ENCODE measurements at regions not wholly inside any gene's neighbourhood (a gene's known extent, or its start where the extent isn't known, plus 50 kb on each side); places are given as distances from the start of the nearest gene placed in this dataset.

- no peak overlapping the region for H3K4me2 ChIP-seq (ENCODE audit: insufficient read depth in 1 of 2, low read depth in 2 of 2, low read length in 2 of 2)
- H2AK5ac ChIP-seq (ENCODE audit: low read depth, low read length): no peak overlapping the region
- H2BK5ac ChIP-seq (ENCODE audit: low read depth, low read length): no peak overlapping the region
- no peak overlapping the region for H3K4me3 ChIP-seq (ENCODE audit: extremely low read depth in 1 of 4, insufficient read depth in 2 of 4, low read depth in 3 of 4, low read length in 4 of 4)
- no peak overlapping the region for H3K27ac ChIP-seq (ENCODE audit: low read depth, low read length)
- no peak overlapping the region for H3K14ac ChIP-seq (ENCODE audit: insufficient read length)
- no peak overlapping the region for H3K56ac ChIP-seq (replicated peaks; ENCODE audit: insufficient read length, low read depth, low read length)
- H3K23me2 ChIP-seq (ENCODE audit: low read depth, low read length): no peaks in the 10 kb centered on the region
- no peak overlapping the region for H2BK20ac ChIP-seq (ENCODE audit: low read length)
- H3K79me2 ChIP-seq (ENCODE audit: control insufficient read depth in 1 of 2, insufficient read depth in 2 of 2, low read length in 2 of 2): no peaks in the 10 kb centered on the region
- FAIRE-seq: no peak
- no peak overlapping the region for H3K9ac ChIP-seq (replicated peaks in 1 of 4; ENCODE audit: extremely low read depth in 1 of 4, low read depth in 3 of 4, low read length in 3 of 4)
- H3K79me1 ChIP-seq (ENCODE audit: low read depth, low read length): no peaks in the 10 kb centered on the region
- no peak overlapping the region for H4K5ac ChIP-seq (ENCODE audit: insufficient read length, low read depth, low read length)
- H3K9me3 ChIP-seq (ENCODE audit: insufficient read depth in 2 of 2, low read depth in 1 of 2, low read length in 1 of 2): no peaks in the 10 kb centered on the region
- H3K23ac ChIP-seq (ENCODE audit: insufficient read length): no peak overlapping the region
- H3K4ac ChIP-seq (replicated peaks; ENCODE audit: insufficient read length, low read depth, low read length): no peak overlapping the region
- peaks cover 0 to 5% (median 3%) of the 10 kb centered on the region in 4 experiments; a peak in 4 of 7 replicates for H3K4me1 ChIP-seq (replicated peaks in 1 of 4; ENCODE audit: control insufficient read depth in 3 of 4, insufficient read depth in 4 of 4, low read length in 3 of 4)
- H2BK15ac ChIP-seq (ENCODE audit: low read length): no peak overlapping the region
- H2BK12ac ChIP-seq (ENCODE audit: low read depth, low read length): no peak overlapping the region
- ChIA-PET POLR2A (ENCODE audit: partially characterized antibody) (no interaction called here), CTCF (ENCODE audit: partially characterized antibody) (no interaction called here)
- H2AFZ ChIP-seq (ENCODE audit: low read length): no peak overlapping the region
- WGBS, 2 experiments (ENCODE audit: extremely low coverage in 1 of 2, insufficient coverage in 1 of 2, insufficient read length in 1 of 2, insufficient replicate concordance in 2 of 2, low coverage in 1 of 2, low lambda C conversion rate in 2 of 2, missing lambda C conversion rate in 1 of 2): 87% methylated on average over 5 of the region's 5 CpGs; no CpG with 5 or more reads in 1 of the 2 experiments
- H3K36me3 ChIP-seq (ENCODE audit: control insufficient read depth in 2 of 4, insufficient read depth in 4 of 4, low read length in 3 of 4): no peaks in the 10 kb centered on the region
- H2BK120ac ChIP-seq (replicated peaks; ENCODE audit: low read depth, low read length): no peak overlapping the region
- DNase-seq (ENCODE audit: low read depth in 1 of 2, low spot score in 2 of 2): no peak
- H4K8ac ChIP-seq (ENCODE audit: extremely low read depth, insufficient read depth, low read length): no peak overlapping the region; the same call in 1 of the 2 replicates
- no peaks in the 10 kb centered on the region for H4K20me1 ChIP-seq (replicated peaks in 1 of 2; ENCODE audit: control insufficient read depth in 1 of 2, insufficient read depth in 2 of 2, low read length in 2 of 2)
- no peak overlapping the region for H4K91ac ChIP-seq (replicated peaks; ENCODE audit: insufficient read length, low read length)
- no peak overlapping the region for H3K18ac ChIP-seq (ENCODE audit: extremely low read depth, low read length)
- no peaks in the 10 kb centered on the region for H3K27me3 ChIP-seq (replicated peaks in 1 of 4; ENCODE audit: control insufficient read depth in 3 of 4, extremely low read depth in 1 of 4, insufficient read depth in 3 of 4, low read length in 3 of 4)
- TF ChIP-seq CEBPB (IDR thresholded peaks at IDR 0.05; ENCODE audit: low read depth, low read length): no peak
- no peak for TF ChIP-seq ATF2 (IDR thresholded peaks at IDR 0.05; ENCODE audit: low read length)
- TF ChIP-seq POLR2A (IDR thresholded peaks at IDR 0.05; ENCODE audit: control extremely low read depth in 1 of 2, low read depth in 2 of 2, low read length in 2 of 2): no peak
- TF ChIP-seq CHD2 (IDR thresholded peaks at IDR 0.05; ENCODE audit: low read length): no peak
- TF ChIP-seq SIX5 (IDR thresholded peaks at IDR 0.05; ENCODE audit: low read depth, low read length): no peak
- TF ChIP-seq NANOG (IDR thresholded peaks at IDR 0.05; ENCODE audit: insufficient read depth, low read depth, low read length, poor library complexity, severe bottlenecking): no peak
- TF ChIP-seq, protein P1, sequence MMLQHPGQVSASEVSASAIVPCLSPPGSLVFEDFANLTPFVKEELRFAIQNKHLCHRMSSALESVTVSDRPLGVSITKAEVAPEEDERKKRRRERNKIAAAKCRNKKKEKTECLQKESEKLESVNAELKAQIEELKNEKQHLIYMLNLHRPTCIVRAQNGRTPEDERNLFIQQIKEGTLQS (IDR thresholded peaks at IDR 0.05; ENCODE audit: insufficient read depth, low read depth, low read length): no peak
- TF ChIP-seq PHF8 (conservative IDR thresholded peaks at IDR 0.05; ENCODE audit: low read depth, low read length): no peak
- TF ChIP-seq POLR2AphosphoS5 (IDR thresholded peaks at IDR 0.05; ENCODE audit: low read depth, low read length): no peak
- TF ChIP-seq BCL11A (IDR thresholded peaks at IDR 0.05; ENCODE audit: low read depth in 2 of 2, low read length in 2 of 2): no peak
- no peak for TF ChIP-seq TAF1 (IDR thresholded peaks at IDR 0.05; ENCODE audit: low read depth, low read length)
- no peak for TF ChIP-seq SRF (IDR thresholded peaks at IDR 0.05; ENCODE audit: low read depth, low read length)
These were observed 157.8 kb upstream of the TENT5A start for GRCh38 chr6:81909981-81910900.

Data from H1 (cell line).